GM19324 (cell line): ENCODE measurements at regions not wholly inside any gene's neighbourhood (a gene's known extent, or its start where the extent isn't known, plus 50 kb on each side); places are given as distances from the start of the nearest gene placed in this dataset.

Experiments used
- ATAC-seq: cut with Tn5 transposase; IDR thresholded peaks from one replicate; pipeline ENCODE4 v1.9.1; 2021; ENCODE audit warnings: mild to moderate bottlenecking, moderate library complexity; ENCODE audit not compliant: unreplicated experiment, low FRiP score

DNA sequence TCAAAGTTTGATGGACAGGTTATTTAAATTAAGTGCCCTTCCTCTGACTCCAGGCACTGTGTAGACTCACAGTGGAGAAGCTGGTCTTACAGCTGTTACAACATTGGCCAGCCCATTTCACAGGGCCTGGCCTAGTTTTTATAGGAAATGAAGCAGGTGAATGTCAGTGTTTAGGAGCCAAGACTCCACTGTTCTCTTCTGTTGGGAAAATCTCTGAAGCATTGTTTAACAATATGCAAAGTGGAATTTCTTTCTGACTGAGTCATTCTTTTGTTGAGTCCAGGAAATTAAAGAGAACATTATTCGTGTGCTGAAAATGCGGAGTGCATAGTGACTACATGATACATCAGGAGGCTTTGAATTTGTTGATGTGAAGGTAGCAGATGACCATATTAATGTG, 64.7 kb downstream of the ARRDC4 start:
- no peak for ATAC-seq

GRCh38 chr15:98034731-98035130, 74.2 kb downstream of the ARRDC4 start:
- no peak for ATAC-seq

DNA sequence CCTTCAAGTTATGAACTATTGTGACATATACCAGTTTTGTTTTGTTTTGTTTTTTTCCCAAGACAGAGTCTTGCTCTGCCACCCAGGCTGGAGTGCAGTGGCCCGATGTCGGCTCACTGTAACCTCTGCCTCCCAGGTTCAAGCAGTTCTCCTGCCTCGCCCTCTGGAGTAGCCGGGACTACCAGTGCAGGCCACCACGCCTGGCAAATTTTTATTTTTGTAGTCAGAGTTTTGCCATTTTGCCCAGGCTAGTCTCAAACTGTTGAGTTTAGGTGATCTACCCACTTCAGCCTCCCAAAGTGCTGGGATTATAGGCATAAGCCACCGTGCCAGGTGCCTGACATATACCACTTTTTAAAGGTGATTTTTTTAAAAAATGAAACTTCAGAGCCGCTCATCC, 74.6 kb downstream of the ARRDC4 start:
- no peak for ATAC-seq

GRCh38 chr15:98035577-98036010, 75.1 kb downstream of the ARRDC4 start:
- no peak for ATAC-seq

GRCh38 chr15:98039596-98039995, 79.1 kb downstream of the ARRDC4 start:
- no peak for ATAC-seq

- ATAC-seq: no peak
Observed at GRCh38 chr15:98040146-98040545, 79.6 kb downstream of the ARRDC4 start.

DNA sequence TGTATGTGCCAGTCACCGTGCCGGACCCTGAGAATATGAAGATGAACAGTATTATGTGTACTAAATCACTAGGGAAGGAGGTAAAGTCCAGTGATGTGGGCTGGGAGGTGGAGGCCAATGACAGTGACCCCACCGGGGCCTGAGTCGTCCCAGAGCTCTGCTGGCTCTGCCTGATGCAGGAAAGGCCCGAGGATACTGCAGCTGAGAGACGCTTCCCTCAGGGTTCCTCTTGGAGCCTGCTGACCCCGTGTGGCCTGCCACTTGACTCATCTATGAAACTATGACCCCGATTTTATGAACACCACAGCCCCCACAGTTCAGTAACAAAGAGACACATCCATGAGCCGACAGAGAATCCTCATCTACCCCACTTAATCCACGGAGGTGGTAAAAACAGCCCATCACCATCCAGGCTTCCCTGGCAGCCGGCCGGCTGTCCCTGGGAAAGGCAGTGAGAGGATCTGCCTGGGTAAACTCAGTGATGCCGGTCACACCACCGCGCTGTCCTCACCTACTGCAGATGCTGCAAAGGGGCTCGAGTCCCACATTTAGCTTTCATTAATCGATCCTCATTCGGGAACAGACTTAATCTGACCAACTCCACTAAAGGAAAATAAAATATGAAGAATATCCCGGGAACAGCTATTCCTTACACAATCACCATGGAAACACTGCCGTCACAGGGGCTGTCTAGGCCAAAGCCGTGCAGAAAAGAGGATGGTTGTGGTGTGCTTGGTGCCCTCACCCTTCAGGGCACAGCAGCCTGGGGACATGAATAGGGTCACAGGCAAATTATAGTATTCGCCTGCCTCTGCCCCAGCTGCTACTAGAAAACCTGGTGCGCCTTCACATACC, 82.9 kb downstream of the ARRDC4 start:
- ATAC-seq: no peak

GRCh38 chr15:98051734-98052133, 91.2 kb downstream of the ARRDC4 start:
- ATAC-seq: no peak

GRCh38 chr15:98057453-98057852, 97.0 kb downstream of the ARRDC4 start:
- no peak for ATAC-seq

DNA sequence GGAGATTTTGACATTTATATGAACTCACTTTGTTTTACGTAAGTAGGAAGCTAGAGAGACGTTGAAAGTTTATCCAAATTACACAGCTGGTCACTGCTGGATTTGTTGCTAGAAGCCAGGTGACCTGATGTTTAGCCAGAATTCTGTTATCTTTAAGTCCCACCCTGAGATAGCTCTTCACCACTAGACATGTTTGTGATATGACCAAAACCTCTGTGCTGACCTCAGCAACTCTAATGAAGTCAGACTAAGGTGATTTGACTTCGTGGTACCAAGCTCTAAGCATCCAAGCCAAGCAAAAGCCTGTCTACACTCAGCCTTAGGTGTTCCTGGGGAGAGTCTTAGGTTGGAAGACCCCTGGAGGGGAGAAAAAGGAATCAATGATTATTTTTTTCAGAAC, 102.4 kb downstream of the ARRDC4 start:
- no peak for ATAC-seq

- no peak for ATAC-seq
Observed at GRCh38 chr15:98063315-98063714, 102.8 kb downstream of the ARRDC4 start.

GRCh38 chr15:98063871-98064270, 103.4 kb downstream of the ARRDC4 start:
- no peak for ATAC-seq

- ATAC-seq: no peak
Observed at GRCh38 chr15:98067339-98067738, 106.8 kb downstream of the ARRDC4 start.

DNA sequence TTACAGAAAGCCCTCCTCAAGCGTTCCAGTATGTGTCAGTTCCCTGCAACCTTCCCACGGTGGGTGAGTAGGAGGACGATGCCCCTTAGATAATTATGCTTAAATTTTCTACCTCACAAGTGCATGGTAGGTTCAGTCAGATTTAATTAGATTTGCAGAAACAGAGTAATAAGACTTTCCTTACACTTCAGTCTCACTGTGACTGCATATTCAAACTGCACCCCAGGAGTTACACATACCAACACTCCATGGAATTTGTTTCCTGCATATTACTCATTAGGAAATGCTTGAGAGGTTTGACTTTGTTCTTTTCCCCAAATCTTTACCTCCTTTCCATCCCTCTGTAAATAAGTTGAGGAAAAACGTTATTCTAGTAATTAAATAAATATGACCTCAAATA, 108.8 kb downstream of the ARRDC4 start:
- ATAC-seq: no peak

DNA sequence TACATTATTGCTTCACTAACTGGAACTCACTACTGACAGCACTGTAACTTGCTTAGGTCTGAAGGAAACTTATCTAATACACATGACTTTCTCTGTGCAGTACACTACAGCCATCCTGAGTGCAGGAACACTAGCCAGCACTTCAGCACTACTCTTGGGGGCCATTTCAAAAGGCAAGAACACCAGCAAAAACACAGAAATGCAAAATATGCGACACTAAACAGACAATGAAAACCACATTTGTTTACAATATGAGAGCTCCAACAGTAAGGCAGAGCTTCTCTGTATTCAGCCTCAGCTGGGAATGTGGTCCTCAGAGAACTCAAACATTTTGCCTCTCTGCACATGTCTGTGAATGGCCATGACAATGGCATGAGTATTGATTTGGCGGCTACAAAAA, 109.6 kb downstream of the ARRDC4 start:
- ATAC-seq: no peak

DNA sequence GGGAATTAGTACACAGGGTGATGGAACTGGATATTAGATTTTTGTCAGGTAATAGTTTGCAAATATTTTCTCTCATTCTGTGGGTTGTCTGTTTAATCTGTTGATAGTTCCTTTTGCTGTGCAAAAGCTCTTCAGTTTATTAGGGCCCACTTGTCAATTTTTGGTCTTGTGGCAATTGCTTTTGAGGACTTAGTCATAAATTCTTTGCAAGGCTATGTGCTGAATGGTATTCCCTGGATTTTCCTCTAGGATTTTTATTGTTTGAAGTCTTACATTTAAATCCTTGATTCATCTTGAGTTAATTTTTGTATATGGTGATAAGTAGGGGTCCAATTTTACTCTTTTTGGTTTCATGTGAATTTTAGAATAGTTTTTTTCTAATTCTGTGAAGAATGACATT, 111.3 kb downstream of the ARRDC4 start:
- no peak for ATAC-seq

GRCh38 chr15:98075441-98075840, 114.9 kb downstream of the ARRDC4 start:
- ATAC-seq: no peak

GRCh38 chr15:98076021-98076816, 115.7 kb downstream of the ARRDC4 start:
- ATAC-seq: no peak

GRCh38 chr15:98077186-98077585, 116.7 kb downstream of the ARRDC4 start:
- no peak for ATAC-seq

- no peak for ATAC-seq
Observed at GRCh38 chr15:98080791-98081190, 120.3 kb downstream of the ARRDC4 start.

DNA sequence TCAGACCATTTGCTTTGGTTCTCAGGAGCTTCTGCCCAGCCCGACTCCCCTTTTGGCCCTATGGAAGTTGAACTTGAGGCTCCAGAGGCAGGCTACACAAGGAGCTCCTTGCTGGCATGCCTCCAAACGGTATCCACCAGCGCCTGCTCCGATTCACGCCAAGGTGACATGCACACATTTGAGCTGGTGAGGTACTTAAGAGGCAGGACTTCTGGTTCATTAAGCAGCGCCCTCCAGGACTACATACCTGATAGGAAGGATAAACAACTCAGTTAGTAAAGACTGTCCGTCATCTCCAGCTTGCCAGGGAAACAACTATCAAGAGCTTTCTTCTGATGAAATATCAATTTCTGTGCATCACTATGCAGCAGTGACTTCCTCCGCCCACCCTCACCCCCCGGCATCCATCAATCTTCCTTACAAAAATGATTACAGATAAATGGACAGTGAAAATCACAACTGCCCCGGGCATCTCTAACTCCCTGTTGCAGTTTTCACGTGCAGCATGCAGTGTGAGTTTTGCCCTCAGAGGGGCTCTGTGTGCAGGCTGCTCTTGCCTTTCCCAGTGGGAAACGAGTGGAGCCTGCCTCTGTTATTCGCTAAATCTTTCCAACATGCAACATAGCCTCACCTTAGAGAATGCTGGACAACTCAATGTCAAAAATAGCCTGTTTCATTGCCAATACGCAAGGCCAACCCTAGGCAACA, 122.9 kb downstream of the ARRDC4 start:
- no peak for ATAC-seq
